GM06990 (cell line): ENCODE measurements at regions not wholly inside any gene's neighbourhood (a gene's known extent, or its start where the extent isn't known, plus 50 kb on each side); places are given as distances from the start of the nearest gene placed in this dataset.

Experiments used
- DNase-seq: peaks from one replicate; pipeline ENCODE4 v3.0.0-alpha.2; 2011; ENCODE audit not compliant: insufficient read length; ENCODE audit errors: extremely low read depth
- H3K27me3 ChIP-seq: replicated peaks from 2 replicates; pipeline ENCODE4 v1.6.0; 2011; ENCODE audit warnings: low read length; ENCODE audit not compliant: control insufficient read depth, insufficient read depth
- H3K36me3 ChIP-seq: 2 replicates; pipeline ENCODE4 v1.5.1; 2011; ENCODE audit warnings: low read length; ENCODE audit not compliant: control insufficient read depth, insufficient read depth
- H3K4me3 ChIP-seq: replicated peaks from 2 replicates; pipeline ENCODE4 v1.5.1; 2011; ENCODE audit warnings: low read depth, mild to moderate bottlenecking, control low read depth, low read length
- CTCF ChIP-seq: IDR thresholded peaks from 2 replicates; pipeline ENCODE4 v1.5.1; 2011; ENCODE audit warnings: low read length, control low read depth, mild to moderate bottlenecking, inconsistent platforms; ENCODE audit not compliant: insufficient read depth, poor library complexity, severe bottlenecking

GRCh38 chr6:98230250-98230649, 604.1 kb upstream of the POU3F2 start:
- H3K27me3 ChIP-seq: no peaks in the 10 kb centered on the region
- DNase-seq: no peak
- no peak overlapping the region for H3K4me3 ChIP-seq
- no peaks in the 10 kb centered on the region for H3K36me3 ChIP-seq
- no peak for TF ChIP-seq CTCF

GRCh38 chr6:98239057-98239456, 595.3 kb upstream of the POU3F2 start:
- DNase-seq: no peak
- no peak for TF ChIP-seq CTCF
- Histone ChIP-seq H3K27me3 (no peaks in the 10 kb centered on the region), H3K36me3 (no peaks in the 10 kb centered on the region), H3K4me3 (no peak overlapping the region)

GRCh38 chr6:98241630-98242029, 592.7 kb upstream of the POU3F2 start:
- no peak for DNase-seq
- TF ChIP-seq CTCF: no peak
- Histone ChIP-seq H3K27me3 (no peaks in the 10 kb centered on the region), H3K36me3 (no peaks in the 10 kb centered on the region), H3K4me3 (no peak overlapping the region)

GRCh38 chr6:98254624-98255023, 579.8 kb upstream of the POU3F2 start:
- no peak for DNase-seq
- no peak overlapping the region for H3K4me3 ChIP-seq
- TF ChIP-seq CTCF: no peak

GRCh38 chr6:98260382-98260781, 574.0 kb upstream of the POU3F2 start:
- TF ChIP-seq CTCF: no peak
- no peaks in the 10 kb centered on the region for H3K27me3 ChIP-seq

More at GRCh38 chr6:98254624-98255023, 579.8 kb upstream of the POU3F2 start:
- H3K27me3 ChIP-seq: no peaks in the 10 kb centered on the region
- H3K36me3 ChIP-seq: no peaks in the 10 kb centered on the region

GRCh38 chr6:98272060-98272459, 562.3 kb upstream of the POU3F2 start:
- no peak for DNase-seq
- no peak for TF ChIP-seq CTCF

More at GRCh38 chr6:98260382-98260781, 574.0 kb upstream of the POU3F2 start:
- no peak for DNase-seq
- Histone ChIP-seq H3K36me3 (no peaks in the 10 kb centered on the region), H3K4me3 (no peak overlapping the region)

More at GRCh38 chr6:98272060-98272459, 562.3 kb upstream of the POU3F2 start:
- H3K36me3 ChIP-seq: no peaks in the 10 kb centered on the region
- H3K4me3 ChIP-seq: no peak overlapping the region
- no peaks in the 10 kb centered on the region for H3K27me3 ChIP-seq
